K562 (cell line): ENCODE measurements at regions not wholly inside any gene's neighbourhood (a gene's known extent, or its start where the extent isn't known, plus 50 kb on each side); places are given as distances from the start of the nearest gene placed in this dataset.

Experiments used
- C11orf30 ChIP-seq: fragments of 450-650 bp; IDR thresholded peaks from 2 replicates; pipeline ENCODE4 v1.6.1; 2016; ENCODE audit warnings: low read depth, mild to moderate bottlenecking
- ELF4 ChIP-seq: fragments of 450-650 bp; formaldehyde crosslinking; IDR thresholded peaks from 2 replicates; pipeline ENCODE4 v1.4.0; 2022; ENCODE audit warnings: missing genetic modification characterization
- GABPB1 ChIP-seq: sonication (generic); formaldehyde crosslinking; IDR thresholded peaks from 2 replicates; pipeline ENCODE4 v1.8.0; 2022; ENCODE audit warnings: mild to moderate bottlenecking, missing genetic modification reagents
- L3MBTL2 ChIP-seq: fragments of 450-650 bp; IDR thresholded peaks from 2 replicates; pipeline ENCODE4 v1.6.1; 2016; ENCODE audit warnings: mild to moderate bottlenecking, moderate library complexity
- YY1 ChIP-seq, 3 experiments: IDR thresholded peaks; 2 replicates each; pipeline ENCODE4 v1.6.1; 2011; ENCODE audit warnings: low read length in 2 of 3, mild to moderate bottlenecking in 2 of 3, moderate library complexity in 2 of 3, borderline replicate concordance in 1 of 3, control low read depth in 1 of 3, low read depth in 1 of 3; ENCODE audit not compliant: insufficient read depth in 3 of 3, insufficient replicate concordance in 2 of 3, control insufficient read depth in 1 of 3, insufficient read length in 1 of 3; ENCODE audit errors: extremely low read depth in 1 of 3
- ZNF140 ChIP-seq: fragments of 250-450 bp; sonication (Bioruptor Pico); IDR thresholded peaks from 2 replicates; pipeline ENCODE4 v1.8.0; 2021; ENCODE audit warnings: moderate library complexity, mild to moderate bottlenecking, inconsistent platforms
- ZNF146 ChIP-seq: IDR thresholded peaks from one replicate; pipeline ENCODE4 v1.6.1; 2018; ENCODE audit warnings: missing compliant biosample characterization; ENCODE audit not compliant: unreplicated experiment
- ZNF175 ChIP-seq: fragments of 200-800 bp; sonication (Bioruptor generic); IDR thresholded peaks from 2 replicates; pipeline ENCODE4 v1.6.1; 2016; ENCODE audit warnings: low read depth, mild to moderate bottlenecking, missing genetic modification characterization, missing compliant biosample characterization
- ZNF668 ChIP-seq: fragments of 250-450 bp; sonication (Bioruptor Pico); IDR thresholded peaks from 2 replicates; pipeline ENCODE4 v1.8.0; 2022; ENCODE audit warnings: mild to moderate bottlenecking, inconsistent platforms
- TF ChIP-seq, protein P1 (sequence below): fragments of 250-450 bp; sonication (Bioruptor Pico); IDR thresholded peaks from 2 replicates; pipeline ENCODE4 v1.8.0; 2022; ENCODE audit warnings: inconsistent platforms
- TF ChIP-seq, protein P2 (sequence below): fragments of 250-450 bp; sonication (Bioruptor Pico); IDR thresholded peaks from 2 replicates; pipeline ENCODE4 v1.9.0; 2021; ENCODE audit warnings: mild to moderate bottlenecking, inconsistent platforms
- TF ChIP-seq, protein P3 (sequence below), 3 experiments: fragments of 200-800 bp in 1 of 3; sonication (Bioruptor generic) in 1 of 3; sonication (generic) in 1 of 3; formaldehyde crosslinking in 1 of 3; IDR thresholded peaks; 2 replicates each; pipeline versions ENCODE4 v1.6.1 to v1.8.0; 2016 to 2022; ENCODE audit warnings: mild to moderate bottlenecking in 2 of 3, missing compliant biosample characterization in 2 of 3, missing genetic modification characterization in 2 of 3, missing genetic modification reagents in 1 of 3
- TF ChIP-seq, protein P4 (sequence below): fragments of 450-650 bp; IDR thresholded peaks from 2 replicates; pipeline ENCODE4 v1.6.1; 2016; ENCODE audit warnings: borderline replicate concordance
- TF ChIP-seq, protein P5 (sequence below): fragments of 250-450 bp; sonication (Bioruptor Pico); IDR thresholded peaks from 2 replicates; pipeline ENCODE4 v1.4.0; 2020; ENCODE audit warnings: mild to moderate bottlenecking, moderate library complexity, borderline replicate concordance

DNA sequence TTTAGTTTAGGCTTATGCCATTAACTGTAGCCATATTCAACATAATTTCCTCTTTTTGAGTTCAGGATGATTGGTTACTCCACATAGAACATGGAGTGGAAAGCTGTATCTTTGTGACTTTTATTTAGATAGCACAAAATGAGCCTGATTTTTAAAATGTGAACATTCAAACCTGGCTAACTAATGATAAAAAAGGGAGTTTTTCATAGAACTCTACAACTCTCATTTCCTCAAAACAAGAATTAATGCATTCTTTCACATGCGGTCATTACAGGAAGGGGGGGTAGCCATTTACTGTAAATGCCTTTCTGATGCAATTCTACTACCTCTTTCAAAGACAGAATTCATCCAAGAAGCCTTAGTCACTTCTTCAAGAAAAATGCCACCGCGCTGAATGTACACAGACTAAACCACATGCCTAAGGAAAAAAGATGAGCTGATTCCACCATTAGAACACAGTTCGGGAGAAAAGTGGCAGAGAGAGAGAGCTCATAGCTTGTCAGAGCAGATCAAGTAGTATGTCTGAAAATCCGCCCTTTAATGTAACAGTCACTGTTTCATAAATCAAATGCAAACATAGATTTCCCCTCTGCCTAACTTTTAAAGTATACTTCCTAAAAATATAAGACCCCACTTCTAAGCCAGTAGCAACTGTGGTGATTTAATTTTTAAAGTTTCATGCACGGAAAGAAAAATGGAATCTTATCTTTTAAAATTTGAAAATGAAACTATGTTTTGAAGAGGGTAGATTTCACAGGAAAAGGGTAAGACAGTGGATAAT, 226.4 kb upstream of the KLF14 start (continued):
- TF ChIP-seq, protein P1, sequence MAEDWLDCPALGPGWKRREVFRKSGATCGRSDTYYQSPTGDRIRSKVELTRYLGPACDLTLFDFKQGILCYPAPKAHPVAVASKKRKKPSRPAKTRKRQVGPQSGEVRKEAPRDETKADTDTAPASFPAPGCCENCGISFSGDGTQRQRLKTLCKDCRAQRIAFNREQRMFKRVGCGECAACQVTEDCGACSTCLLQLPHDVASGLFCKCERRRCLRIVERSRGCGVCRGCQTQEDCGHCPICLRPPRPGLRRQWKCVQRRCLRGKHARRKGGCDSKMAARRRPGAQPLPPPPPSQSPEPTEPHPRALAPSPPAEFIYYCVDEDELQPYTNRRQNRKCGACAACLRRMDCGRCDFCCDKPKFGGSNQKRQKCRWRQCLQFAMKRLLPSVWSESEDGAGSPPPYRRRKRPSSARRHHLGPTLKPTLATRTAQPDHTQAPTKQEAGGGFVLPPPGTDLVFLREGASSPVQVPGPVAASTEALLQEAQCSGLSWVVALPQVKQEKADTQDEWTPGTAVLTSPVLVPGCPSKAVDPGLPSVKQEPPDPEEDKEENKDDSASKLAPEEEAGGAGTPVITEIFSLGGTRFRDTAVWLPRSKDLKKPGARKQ, result peak; percentile 41; the same call in 1 of the 2 replicates
- TF ChIP-seq ZNF146 (CRISPR knock-in tag) (no peak), ELF4 (no peak), L3MBTL2 (peak; percentile 94), C11orf30 (peak; percentile 78), YY1 (IDR thresholded peaks at IDR 0.05; ENCODE audit: borderline replicate concordance in 1 of 3, control insufficient read depth in 1 of 3, extremely low read depth in 1 of 3, insufficient read depth in 3 of 3, insufficient read length in 1 of 3, insufficient replicate concordance in 2 of 3, low read depth in 1 of 3, low read length in 2 of 3) (peak in 1 of 3 experiments; percentile 28), ZNF175 (CRISPR knock-in tag) (peak; percentile 95), ZNF668 (CRISPR knock-in tag) (peak; percentile 79; the same call in 1 of the 2 replicates), ZNF140 (peak; percentile 28; the same call in 1 of the 2 replicates), GABPB1 (no peak)
- TF ChIP-seq, protein P2, sequence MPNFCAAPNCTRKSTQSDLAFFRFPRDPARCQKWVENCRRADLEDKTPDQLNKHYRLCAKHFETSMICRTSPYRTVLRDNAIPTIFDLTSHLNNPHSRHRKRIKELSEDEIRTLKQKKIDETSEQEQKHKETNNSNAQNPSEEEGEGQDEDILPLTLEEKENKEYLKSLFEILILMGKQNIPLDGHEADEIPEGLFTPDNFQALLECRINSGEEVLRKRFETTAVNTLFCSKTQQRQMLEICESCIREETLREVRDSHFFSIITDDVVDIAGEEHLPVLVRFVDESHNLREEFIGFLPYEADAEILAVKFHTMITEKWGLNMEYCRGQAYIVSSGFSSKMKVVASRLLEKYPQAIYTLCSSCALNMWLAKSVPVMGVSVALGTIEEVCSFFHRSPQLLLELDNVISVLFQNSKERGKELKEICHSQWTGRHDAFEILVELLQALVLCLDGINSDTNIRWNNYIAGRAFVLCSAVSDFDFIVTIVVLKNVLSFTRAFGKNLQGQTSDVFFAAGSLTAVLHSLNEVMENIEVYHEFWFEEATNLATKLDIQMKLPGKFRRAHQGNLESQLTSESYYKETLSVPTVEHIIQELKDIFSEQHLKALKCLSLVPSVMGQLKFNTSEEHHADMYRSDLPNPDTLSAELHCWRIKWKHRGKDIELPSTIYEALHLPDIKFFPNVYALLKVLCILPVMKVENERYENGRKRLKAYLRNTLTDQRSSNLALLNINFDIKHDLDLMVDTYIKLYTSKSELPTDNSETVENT, result no peak
- TF ChIP-seq, protein P3, sequence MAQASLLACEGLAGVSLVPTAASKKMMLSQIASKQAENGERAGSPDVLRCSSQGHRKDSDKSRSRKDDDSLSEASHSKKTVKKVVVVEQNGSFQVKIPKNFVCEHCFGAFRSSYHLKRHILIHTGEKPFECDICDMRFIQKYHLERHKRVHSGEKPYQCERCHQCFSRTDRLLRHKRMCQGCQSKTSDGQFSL (CRISPR knock-in tag; IDR thresholded peaks at IDR 0.05), result peak; percentile 90
- TF ChIP-seq, protein P3 (tag; IDR thresholded peaks at IDR 0.05), result peak in 1 of 2 experiments; percentile 87; a peak in 2 of 4 replicates
- TF ChIP-seq, protein P4, sequence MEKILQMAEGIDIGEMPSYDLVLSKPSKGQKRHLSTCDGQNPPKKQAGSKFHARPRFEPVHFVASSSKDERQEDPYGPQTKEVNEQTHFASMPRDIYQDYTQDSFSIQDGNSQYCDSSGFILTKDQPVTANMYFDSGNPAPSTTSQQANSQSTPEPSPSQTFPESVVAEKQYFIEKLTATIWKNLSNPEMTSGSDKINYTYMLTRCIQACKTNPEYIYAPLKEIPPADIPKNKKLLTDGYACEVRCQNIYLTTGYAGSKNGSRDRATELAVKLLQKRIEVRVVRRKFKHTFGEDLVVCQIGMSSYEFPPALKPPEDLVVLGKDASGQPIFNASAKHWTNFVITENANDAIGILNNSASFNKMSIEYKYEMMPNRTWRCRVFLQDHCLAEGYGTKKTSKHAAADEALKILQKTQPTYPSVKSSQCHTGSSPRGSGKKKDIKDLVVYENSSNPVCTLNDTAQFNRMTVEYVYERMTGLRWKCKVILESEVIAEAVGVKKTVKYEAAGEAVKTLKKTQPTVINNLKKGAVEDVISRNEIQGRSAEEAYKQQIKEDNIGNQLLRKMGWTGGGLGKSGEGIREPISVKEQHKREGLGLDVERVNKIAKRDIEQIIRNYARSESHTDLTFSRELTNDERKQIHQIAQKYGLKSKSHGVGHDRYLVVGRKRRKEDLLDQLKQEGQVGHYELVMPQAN, result no peak
- TF ChIP-seq, protein P5, sequence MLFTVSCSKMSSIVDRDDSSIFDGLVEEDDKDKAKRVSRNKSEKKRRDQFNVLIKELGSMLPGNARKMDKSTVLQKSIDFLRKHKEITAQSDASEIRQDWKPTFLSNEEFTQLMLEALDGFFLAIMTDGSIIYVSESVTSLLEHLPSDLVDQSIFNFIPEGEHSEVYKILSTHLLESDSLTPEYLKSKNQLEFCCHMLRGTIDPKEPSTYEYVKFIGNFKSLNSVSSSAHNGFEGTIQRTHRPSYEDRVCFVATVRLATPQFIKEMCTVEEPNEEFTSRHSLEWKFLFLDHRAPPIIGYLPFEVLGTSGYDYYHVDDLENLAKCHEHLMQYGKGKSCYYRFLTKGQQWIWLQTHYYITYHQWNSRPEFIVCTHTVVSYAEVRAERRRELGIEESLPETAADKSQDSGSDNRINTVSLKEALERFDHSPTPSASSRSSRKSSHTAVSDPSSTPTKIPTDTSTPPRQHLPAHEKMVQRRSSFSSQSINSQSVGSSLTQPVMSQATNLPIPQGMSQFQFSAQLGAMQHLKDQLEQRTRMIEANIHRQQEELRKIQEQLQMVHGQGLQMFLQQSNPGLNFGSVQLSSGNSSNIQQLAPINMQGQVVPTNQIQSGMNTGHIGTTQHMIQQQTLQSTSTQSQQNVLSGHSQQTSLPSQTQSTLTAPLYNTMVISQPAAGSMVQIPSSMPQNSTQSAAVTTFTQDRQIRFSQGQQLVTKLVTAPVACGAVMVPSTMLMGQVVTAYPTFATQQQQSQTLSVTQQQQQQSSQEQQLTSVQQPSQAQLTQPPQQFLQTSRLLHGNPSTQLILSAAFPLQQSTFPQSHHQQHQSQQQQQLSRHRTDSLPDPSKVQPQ (CRISPR knock-in tag), result 0 out of 2 replicates have a peak, but pooled peaks have one; percentile 4
